Mammary epithelial cell (primary cell): ENCODE measurements at regions not wholly inside any gene's neighbourhood (a gene's known extent, or its start where the extent isn't known, plus 50 kb on each side); places are given as distances from the start of the nearest gene placed in this dataset.

Source experiments
- CTCF ChIP-seq, 2 donors: IDR thresholded peaks in 1 of 2; conservative IDR thresholded peaks in 1 of 2; 2 replicates each; pipeline ENCODE4 v1.5.1; 2011 to 2012; ENCODE audit warnings: inconsistent platforms in 2 of 2, low read length in 2 of 2, mild to moderate bottlenecking in 2 of 2, control low read depth in 1 of 2, low read depth in 1 of 2; ENCODE audit not compliant: insufficient read depth in 1 of 2; ENCODE audit errors: extremely low read depth in 1 of 2
- EZH2 ChIP-seq: IDR thresholded peaks from 2 replicates; pipeline ENCODE4 v1.6.1; 2012; ENCODE audit warnings: low read length, inconsistent platforms, borderline replicate concordance

GRCh38 chr10:101303087-101303703, 50.8 kb upstream of the BTRC start:
- TF ChIP-seq CTCF (conservative IDR thresholded peaks at IDR 0.05 in 1 of 2, IDR thresholded peaks at IDR 0.05 in 1 of 2; ENCODE audit: extremely low read depth in 1 of 2, insufficient read depth in 1 of 2, low read depth in 1 of 2, low read length in 2 of 2) (no peak), EZH2 (no peak)
